SIG-M5 treated with dmso at 0.1 percent for 504 hours (cell line): ENCODE measurements at regions not wholly inside any gene's neighbourhood (a gene's known extent, or its start where the extent isn't known, plus 50 kb on each side); places are given as distances from the start of the nearest gene placed in this dataset.

Experiments
- DNase-seq: peaks from one replicate; lab custom pipeline; 2025; ENCODE audit not compliant: unreplicated experiment; lab: John Stamatoyannopoulos, UW

GRCh38 chr5:61896811-61897210 is 409.2 kb upstream of the KIF2A start:
- DNase-seq, result no peak

DNA sequence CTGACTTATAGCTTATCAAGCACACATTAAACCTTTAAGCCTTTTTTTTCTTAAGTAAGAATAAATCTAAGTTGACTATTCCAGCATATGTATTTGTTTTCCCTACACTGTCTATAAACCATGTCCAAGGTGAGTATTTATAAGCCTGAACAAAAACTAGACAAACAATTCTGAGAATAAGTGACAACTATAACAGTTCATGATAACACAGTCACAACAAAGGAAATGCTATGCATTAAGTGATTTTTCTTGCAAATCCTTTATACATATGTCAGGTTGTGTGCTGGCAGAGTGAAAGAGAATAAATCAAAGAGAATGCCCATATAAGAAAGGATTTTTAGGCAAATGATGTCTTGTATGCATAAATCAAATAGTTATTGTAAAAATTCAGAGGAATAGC is 408.8 kb upstream of the KIF2A start:
- no peak for DNase-seq

DNA sequence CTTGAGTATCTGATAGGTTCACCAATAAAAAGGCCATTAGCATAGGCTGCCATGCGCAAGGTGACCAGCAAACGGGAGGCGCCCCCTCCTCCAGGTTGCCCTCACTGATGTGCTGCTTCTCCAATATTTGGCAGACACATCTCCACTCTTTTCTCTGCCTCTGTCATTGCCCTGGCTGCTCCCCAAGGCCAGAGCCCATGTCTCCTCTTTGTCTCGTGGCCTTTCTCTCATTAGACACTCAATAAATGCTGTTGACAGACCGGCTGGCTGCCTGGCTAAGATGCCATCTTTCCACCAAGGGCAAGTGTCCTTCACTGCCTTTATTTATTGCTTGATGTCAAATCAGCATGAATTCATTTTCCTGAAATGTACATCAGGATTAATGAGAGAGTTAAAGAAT is 404.0 kb upstream of the KIF2A start:
- no peak for DNase-seq

DNA sequence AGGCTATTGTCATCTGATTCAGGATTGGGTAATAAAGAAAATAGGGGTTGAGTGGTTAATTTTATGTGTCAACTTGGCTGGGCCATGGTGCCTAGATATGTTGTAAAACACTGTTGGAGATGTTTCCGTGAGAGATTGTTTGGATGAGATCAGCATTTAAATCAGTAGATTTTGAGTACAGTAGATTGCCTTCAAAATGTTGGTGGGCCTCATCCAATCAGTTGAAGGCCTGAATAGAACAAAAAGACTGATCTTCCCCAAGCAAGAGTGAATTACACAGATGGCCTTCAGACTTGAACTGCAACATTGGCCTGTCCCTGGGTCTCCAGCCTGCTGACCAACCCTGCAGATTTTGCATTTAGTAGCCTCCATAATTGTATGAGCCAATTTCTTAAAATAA is 401.3 kb upstream of the KIF2A start:
- DNase-seq, result no peak

- DNase-seq, result no peak
Measured at GRCh38 chr5:61905613-61906012, 400.4 kb upstream of the KIF2A start.

GRCh38 chr5:61906820-61907219 is 399.2 kb upstream of the KIF2A start:
- DNase-seq, result no peak

GRCh38 chr5:61907995-61908394 is 398.0 kb upstream of the KIF2A start:
- DNase-seq, result no peak

DNA sequence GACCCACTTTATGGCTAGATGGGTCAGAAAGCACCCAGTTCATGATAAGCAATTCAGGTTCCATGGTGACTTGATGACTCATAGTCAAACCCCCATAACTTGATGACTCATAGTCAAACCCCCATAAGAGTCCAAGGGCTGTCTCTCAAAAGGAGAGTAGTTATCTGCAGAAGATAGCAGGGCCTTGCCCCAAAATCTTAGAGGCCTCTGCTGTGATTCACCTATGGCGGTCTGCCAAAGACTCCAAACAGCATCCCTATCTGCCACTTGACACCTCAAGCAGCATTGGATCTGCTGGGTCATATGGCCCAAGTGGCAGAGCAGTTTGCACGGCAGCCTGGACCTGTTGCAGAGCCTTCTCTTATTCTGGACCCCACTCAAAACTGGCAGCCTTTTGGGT is 395.2 kb upstream of the KIF2A start:
- no peak for DNase-seq

DNA sequence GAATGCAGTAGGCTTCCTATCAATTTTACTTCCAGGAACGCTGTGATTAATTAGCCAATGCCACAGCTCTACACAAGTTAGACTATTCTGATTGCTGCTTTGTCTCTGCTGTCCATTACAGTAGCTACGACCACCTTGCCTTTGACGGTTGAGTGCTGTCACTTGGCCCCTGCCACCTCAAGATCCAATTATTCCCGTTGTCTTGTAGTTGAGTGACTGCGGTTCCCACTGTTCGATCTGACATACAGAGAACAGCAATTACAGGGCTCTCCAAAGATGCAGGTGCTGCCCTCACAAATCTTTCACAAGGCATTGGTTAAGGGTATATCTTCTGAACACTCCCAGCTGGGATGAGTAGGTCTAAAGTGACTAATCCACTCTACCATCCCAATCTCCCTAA is 393.4 kb upstream of the KIF2A start:
- DNase-seq, result no peak

DNA sequence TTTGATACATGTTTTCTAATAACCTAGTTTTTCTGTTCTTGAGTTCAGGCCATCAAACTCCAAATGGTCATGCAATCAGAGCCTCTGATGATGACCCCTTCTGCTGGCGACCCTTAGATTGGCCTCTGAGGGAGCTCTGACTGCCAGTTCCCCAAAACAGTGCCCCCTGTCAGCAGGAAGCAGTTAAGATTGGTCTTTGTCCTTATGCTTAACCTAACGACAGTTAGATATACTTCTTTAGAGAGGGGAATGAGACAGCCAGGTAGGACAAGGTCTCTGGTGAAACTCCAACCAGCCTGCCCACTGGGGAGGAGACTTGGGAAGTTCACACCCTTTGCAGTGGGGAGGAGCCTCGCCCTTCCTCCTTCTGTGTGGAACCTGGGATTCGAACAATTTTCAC is 390.4 kb upstream of the KIF2A start:
- no peak for DNase-seq

DNA sequence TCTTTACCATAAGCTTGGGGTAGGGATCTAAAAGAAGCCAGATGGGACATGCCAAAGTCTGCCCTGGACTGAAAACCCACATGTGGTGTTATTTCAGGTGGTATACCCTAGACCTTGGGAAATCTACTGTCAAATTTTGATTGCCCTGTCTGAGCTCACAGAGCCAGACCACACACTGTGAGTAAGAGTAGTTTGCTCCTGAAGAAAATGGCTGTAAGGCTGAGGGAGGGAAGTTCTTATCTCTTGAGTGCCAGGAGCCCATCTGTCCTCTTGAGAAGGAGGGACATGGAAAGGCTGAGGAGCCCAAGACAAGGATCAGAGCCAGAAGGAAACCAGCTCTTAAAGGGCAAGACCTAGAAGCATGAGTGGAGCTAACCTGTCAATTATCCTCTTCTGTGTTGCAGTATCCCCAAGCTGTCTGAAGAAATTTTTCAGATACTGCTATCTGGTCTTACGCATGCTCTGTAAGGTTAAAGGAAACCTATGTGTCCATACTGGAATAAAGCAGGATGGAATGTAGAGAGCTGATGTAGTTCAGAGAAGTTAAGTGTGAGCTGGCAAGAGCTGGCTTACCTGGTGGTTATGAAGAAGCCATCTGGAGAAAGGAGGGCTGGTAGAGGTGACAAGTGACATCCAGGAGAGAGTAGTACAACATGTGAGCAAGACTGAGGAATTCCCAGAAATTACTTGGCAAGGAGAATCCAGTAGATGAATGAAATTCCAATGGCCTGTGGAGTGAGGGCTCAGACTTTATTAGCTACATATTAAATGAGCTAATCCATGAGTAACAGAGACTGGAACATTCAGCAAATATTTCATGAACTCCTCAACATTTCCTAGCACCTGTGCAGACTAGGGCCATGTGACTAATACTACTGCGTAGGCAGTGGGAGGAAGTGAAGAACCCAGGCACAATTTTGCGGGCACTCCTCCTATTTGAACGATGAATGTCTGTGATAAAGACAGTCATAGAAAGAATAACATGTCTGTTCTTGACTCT is 389.1 kb upstream of the KIF2A start:
- no peak for DNase-seq

- DNase-seq, result no peak
Measured at GRCh38 chr5:61918611-61919010, 387.4 kb upstream of the KIF2A start.

GRCh38 chr5:61919920-61920319 is 386.1 kb upstream of the KIF2A start:
- no peak for DNase-seq

GRCh38 chr5:61924251-61924650 is 381.8 kb upstream of the KIF2A start:
- no peak for DNase-seq

DNA sequence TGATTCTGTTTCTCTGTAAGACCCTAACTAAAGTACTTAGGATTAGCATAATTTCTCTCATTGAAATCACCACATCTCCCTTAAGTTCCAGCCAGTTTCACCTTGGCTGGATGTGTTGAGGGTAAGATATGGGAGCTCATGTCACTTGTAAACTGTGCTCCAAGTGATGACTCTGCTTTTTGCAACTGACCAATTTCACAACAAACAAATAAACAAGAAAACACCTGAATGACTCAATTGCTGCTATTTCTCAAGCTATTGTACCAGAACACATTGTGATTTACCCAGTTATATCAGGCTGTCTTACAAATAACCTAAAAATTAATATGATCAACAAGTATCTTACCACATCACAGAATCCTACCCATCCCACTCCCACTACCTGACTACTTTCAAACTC is 379.1 kb upstream of the KIF2A start:
- DNase-seq, result no peak

GRCh38 chr5:61931236-61931635 is 374.8 kb upstream of the KIF2A start:
- DNase-seq, result no peak

- peak; percentile 32 for DNase-seq
Measured at GRCh38 chr5:61933787-61934626, 372.0 kb upstream of the KIF2A start.

- no peak for DNase-seq
Measured at GRCh38 chr5:61941637-61942036, 364.4 kb upstream of the KIF2A start.

GRCh38 chr5:61942462-61943049 is 363.4 kb upstream of the KIF2A start:
- DNase-seq, result no peak

DNA sequence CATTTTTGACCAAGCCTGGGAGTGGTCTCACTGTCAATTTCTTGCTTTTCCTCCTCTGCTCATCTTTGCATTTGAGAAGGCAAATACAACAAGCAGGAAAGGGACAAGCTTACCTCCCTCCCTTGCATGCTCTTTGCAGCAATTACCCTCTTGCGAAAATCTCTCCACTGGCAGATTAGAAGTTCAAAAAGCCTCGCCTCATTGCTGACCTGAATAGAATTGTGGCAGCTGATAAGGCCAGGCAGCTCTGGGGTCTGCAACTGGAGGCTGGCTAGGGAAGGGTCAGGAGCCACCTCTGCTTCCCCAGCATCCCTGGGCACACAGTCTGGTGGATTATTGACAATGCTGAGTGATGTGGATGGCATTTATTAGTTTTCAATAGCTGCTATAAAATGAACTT is 362.3 kb upstream of the KIF2A start:
- DNase-seq, result no peak

DNA sequence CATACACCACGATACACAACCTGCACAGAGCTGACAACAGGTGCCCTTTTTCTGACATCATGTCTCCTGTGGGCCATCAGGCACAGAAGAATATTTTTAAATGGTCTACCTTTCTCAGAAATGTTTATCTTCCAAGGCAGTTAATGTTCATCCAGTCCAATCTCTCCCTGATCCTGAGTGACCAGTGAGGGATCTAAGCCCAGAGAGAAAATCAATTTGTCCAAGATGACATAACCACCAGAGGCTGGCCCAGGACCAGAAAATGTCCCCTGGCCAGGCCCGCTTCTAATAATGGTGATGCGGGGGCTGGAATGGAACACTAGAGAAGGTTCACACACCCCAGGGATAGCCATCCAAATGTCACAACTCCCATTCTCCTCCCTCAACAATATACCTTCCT is 357.9 kb upstream of the KIF2A start:
- no peak for DNase-seq
